A549 (cell line): ENCODE measurements at regions not wholly inside any gene's neighbourhood (a gene's known extent, or its start where the extent isn't known, plus 50 kb on each side); places are given as distances from the start of the nearest gene placed in this dataset.

Experiments used
- CHD4 ChIP-seq: fragments of 200-600 bp; sonication (generic); IDR thresholded peaks from 2 replicates; pipeline ENCODE4 v1.6.1; 2016; ENCODE audit warnings: antibody characterized with exemption, mild to moderate bottlenecking, borderline replicate concordance
- CTCF ChIP-seq: fragments of >200 bp; sonication (Bioruptor Twin); formaldehyde crosslinking; IDR thresholded peaks from 3 replicates; pipeline ENCODE4 v1.5.1; 2016
- EHF ChIP-seq: fragments of 250-450 bp; sonication (Bioruptor Pico); IDR thresholded peaks from 2 replicates; pipeline ENCODE4 v1.5.0; 2020; ENCODE audit warnings: mild to moderate bottlenecking
- EP300 ChIP-seq, 2 experiments: fragments of >200 bp; sonication (Bioruptor Twin); formaldehyde crosslinking; IDR thresholded peaks; 2 replicates in 1 of 2; 3 replicates in 1 of 2; pipeline ENCODE4 v1.6.1; 2016 to 2017
- HMGXB4 ChIP-seq: fragments of 250-450 bp; sonication (Bioruptor Pico); IDR thresholded peaks from 2 replicates; pipeline ENCODE4 v1.5.0; 2021; ENCODE audit warnings: mild to moderate bottlenecking, moderate library complexity, borderline replicate concordance
- POLR2A ChIP-seq: IDR thresholded peaks from 2 replicates; pipeline ENCODE4 v1.6.1; 2012; ENCODE audit warnings: mild to moderate bottlenecking, low read length
- RAD21 ChIP-seq, 2 experiments: fragments of >200 bp in 1 of 2; sonication (Bioruptor Twin) in 1 of 2; formaldehyde crosslinking in 1 of 2; IDR thresholded peaks in 1 of 2; conservative IDR thresholded peaks in 1 of 2; 2 replicates in 1 of 2; 3 replicates in 1 of 2; pipeline ENCODE4 v1.6.1; 2012 to 2018; ENCODE audit warnings: inconsistent platforms in 1 of 2

- TF ChIP-seq CTCF (no peak), HMGXB4 (CRISPR knock-in tag) (no peak), EHF (no peak), EP300 (IDR thresholded peaks at IDR 0.05) (no peak), POLR2A (no peak), CHD4 (no peak), RAD21 (conservative IDR thresholded peaks at IDR 0.05 in 1 of 2, IDR thresholded peaks at IDR 0.05 in 1 of 2) (no peak)
Measured at GRCh38 chr16:80390871-80391489, 149.8 kb upstream of the DYNLRB2 start.
